IMR-90 (cell line): ENCODE measurements at regions not wholly inside any gene's neighbourhood (a gene's known extent, or its start where the extent isn't known, plus 50 kb on each side); places are given as distances from the start of the nearest gene placed in this dataset.

ENCODE experiments used
- ATAC-seq: fragments of 200-7000 bp; cut with Tn5 transposase; 2 replicates; pipeline ENCODE4 v1.9.1; 2020; ENCODE audit warnings: low read depth, mild to moderate bottlenecking, moderate library complexity
- BruUV-seq: library from RNA; stranded (reverse); fragments of 400-500 nt; replicated peaks from 2 replicates; lab custom pipeline; 2021; lab: Mats Ljungman, UMichigan
- CTCF ChIA-PET: fragments of 300-600 bp; formaldehyde crosslinking; extraction: SDS; loops from one replicate; lab custom pipeline; 2021; ENCODE audit warnings: antibody characterized with exemption; lab: Yijun Ruan, JAX
- POLR2A ChIA-PET: fragments of 300-600 bp; sonication (Branson Sonifier 250); formaldehyde crosslinking; loops from one replicate; lab custom pipeline; 2022; ENCODE audit warnings: antibody characterized with exemption; ENCODE audit not compliant: unreplicated experiment; lab: Charles Lee
- DNase-seq: peaks from one replicate; pipeline ENCODE4 v3.0.0; 2013
- H2AFZ ChIP-seq: replicated peaks from 2 replicates; pipeline ENCODE3; 2013; ENCODE audit warnings: low read length, mild to moderate bottlenecking; ENCODE audit not compliant: poor library complexity
- H2AK5ac ChIP-seq: 2 replicates; pipeline ENCODE4 v1.6.1; 2013; ENCODE audit warnings: low read depth, low read length, inconsistent platforms
- H2AK9ac ChIP-seq: replicated peaks from 2 replicates; pipeline ENCODE3; 2013; ENCODE audit warnings: mild to moderate bottlenecking, low read depth, low read length, moderate library complexity; ENCODE audit not compliant: poor library complexity
- H2BK120ac ChIP-seq: 2 replicates; pipeline ENCODE4 v1.6.1; 2013; ENCODE audit warnings: low read depth, low read length, inconsistent platforms
- H2BK15ac ChIP-seq: 3 replicates; pipeline ENCODE4 v1.6.1; 2013; ENCODE audit warnings: low read depth, low read length, inconsistent platforms
- H2BK20ac ChIP-seq: 2 replicates; pipeline ENCODE4 v1.6.1; 2013; ENCODE audit warnings: low read depth, mild to moderate bottlenecking, inconsistent platforms, low read length, moderate library complexity
- H2BK5ac ChIP-seq: 2 replicates; pipeline ENCODE4 v1.6.1; 2013; ENCODE audit warnings: mild to moderate bottlenecking, low read depth, low read length, inconsistent platforms; ENCODE audit not compliant: poor library complexity, severe bottlenecking
- H3K14ac ChIP-seq: replicated peaks from 2 replicates; pipeline ENCODE4 v1.6.1; 2013; ENCODE audit warnings: low read depth, low read length, inconsistent platforms
- H3K18ac ChIP-seq: 2 replicates; pipeline ENCODE4 v1.6.1; 2013; ENCODE audit warnings: low read depth, low read length, control low read depth
- H3K23ac ChIP-seq: 2 replicates; pipeline ENCODE4 v1.6.1; 2013; ENCODE audit warnings: low read depth, low read length, inconsistent platforms
- H3K27ac ChIP-seq: 2 replicates; pipeline ENCODE4 v1.5.1; 2013; ENCODE audit warnings: mild to moderate bottlenecking, control low read depth, low read length; ENCODE audit not compliant: insufficient read depth
- H3K27me3 ChIP-seq: 2 replicates; pipeline ENCODE4 v1.6.1; 2013; ENCODE audit warnings: low read length; ENCODE audit not compliant: control insufficient read depth, insufficient read depth
- H3K36me3 ChIP-seq: 2 replicates; pipeline ENCODE4 v1.6.1; 2013; ENCODE audit warnings: low read length, mixed read lengths; ENCODE audit not compliant: control insufficient read depth, insufficient read depth
- H3K4ac ChIP-seq: 2 replicates; pipeline ENCODE4 v1.6.1; 2013; ENCODE audit warnings: low read depth, low read length, inconsistent platforms
- H3K4me1 ChIP-seq: 2 replicates; pipeline ENCODE4 v1.6.1; 2013; ENCODE audit warnings: low read length, mixed read lengths; ENCODE audit not compliant: control insufficient read depth, insufficient read depth
- H3K4me2 ChIP-seq: 2 replicates; pipeline ENCODE4 v1.6.1; 2013; ENCODE audit warnings: low read depth, mild to moderate bottlenecking, control low read depth, low read length, moderate library complexity
- H3K4me3 ChIP-seq: 2 replicates; pipeline ENCODE4 v1.5.1; 2013; ENCODE audit warnings: low read depth, mild to moderate bottlenecking, control low read depth, low read length, moderate library complexity; ENCODE audit not compliant: insufficient read depth
- H3K56ac ChIP-seq: 2 replicates; pipeline ENCODE4 v1.6.1; 2013; ENCODE audit warnings: low read length, inconsistent platforms; ENCODE audit not compliant: insufficient read depth; ENCODE audit errors: extremely low read depth
- H3K79me1 ChIP-seq, 2 experiments: 2 replicates each; pipeline ENCODE4 v1.6.1; 2013; ENCODE audit warnings: low read length in 2 of 2, inconsistent platforms in 1 of 2, low read depth in 1 of 2
- H3K9ac ChIP-seq: 2 replicates; pipeline ENCODE4 v1.6.1; 2013; ENCODE audit warnings: low read depth, low read length, control low read depth
- H3K9me1 ChIP-seq: 2 replicates; pipeline ENCODE4 v1.6.1; 2013; ENCODE audit warnings: low read length, inconsistent platforms; ENCODE audit not compliant: insufficient read depth
- H3K9me3 ChIP-seq: 2 replicates; pipeline ENCODE4 v1.6.1; 2013; ENCODE audit warnings: low read length; ENCODE audit not compliant: control insufficient read depth, insufficient read depth
- H4K20me1 ChIP-seq: 2 replicates; pipeline ENCODE4 v1.6.1; 2013; ENCODE audit warnings: low read length, inconsistent platforms; ENCODE audit not compliant: insufficient read depth
- H4K5ac ChIP-seq: 2 replicates; pipeline ENCODE4 v1.6.1; 2013; ENCODE audit warnings: mild to moderate bottlenecking, low read depth, low read length, control low read depth
- H4K8ac ChIP-seq, 2 experiments: 2 replicates each; pipeline ENCODE4 v1.6.1; 2013; ENCODE audit warnings: low read depth in 2 of 2, low read length in 2 of 2, control low read depth in 1 of 2, inconsistent platforms in 1 of 2
- H4K91ac ChIP-seq: 2 replicates; pipeline ENCODE4 v1.6.1; 2013; ENCODE audit warnings: low read depth, low read length, inconsistent platforms; ENCODE audit not compliant: insufficient read depth
- BHLHE40 ChIP-seq: fragments of 150-350 bp; IDR thresholded peaks from 2 replicates; pipeline ENCODE4 v1.6.1; 2016; ENCODE audit warnings: mild to moderate bottlenecking, low read depth, low read length
- CEBPB ChIP-seq: IDR thresholded peaks from 2 replicates; pipeline ENCODE4 v1.6.1; 2012; ENCODE audit warnings: low read depth, low read length, improper control_type of control experiment
- CHD1 ChIP-seq: IDR thresholded peaks from 2 replicates; pipeline ENCODE4 v1.6.1; 2012; ENCODE audit warnings: low read depth, low read length, improper control_type of control experiment
- FOS ChIP-seq: fragments of 150-350 bp; IDR thresholded peaks from 2 replicates; pipeline ENCODE4 v1.6.1; 2016; ENCODE audit warnings: low read depth, low read length
- MAFK ChIP-seq: IDR thresholded peaks from 2 replicates; pipeline ENCODE4 v1.6.1; 2012; ENCODE audit warnings: low read depth, low read length, improper control_type of control experiment
- MAZ ChIP-seq: IDR thresholded peaks from 2 replicates; pipeline ENCODE4 v1.6.1; 2012; ENCODE audit warnings: low read depth, mild to moderate bottlenecking, low read length, improper control_type of control experiment, moderate library complexity, borderline replicate concordance
- MXI1 ChIP-seq: IDR thresholded peaks from 2 replicates; pipeline ENCODE4 v1.6.1; 2012; ENCODE audit warnings: low read depth, mild to moderate bottlenecking, low read length, moderate library complexity, borderline replicate concordance
- NFE2L2 ChIP-seq: fragments of 150-350 bp; IDR thresholded peaks from 2 replicates; pipeline ENCODE4 v1.6.1; 2016; ENCODE audit warnings: low read depth, mild to moderate bottlenecking, low read length
- POLR2A ChIP-seq: IDR thresholded peaks from 2 replicates; pipeline ENCODE4 v1.6.1; 2012; ENCODE audit warnings: mild to moderate bottlenecking, low read depth, low read length
- RAD21 ChIP-seq: IDR thresholded peaks from 2 replicates; pipeline ENCODE4 v1.6.1; 2012; ENCODE audit warnings: low read length, improper control_type of control experiment
- RCOR1 ChIP-seq: IDR thresholded peaks from 2 replicates; pipeline ENCODE4 v1.6.1; 2012; ENCODE audit warnings: mild to moderate bottlenecking, low read length, improper control_type of control experiment; ENCODE audit not compliant: insufficient replicate concordance
- RFX5 ChIP-seq: IDR thresholded peaks from 2 replicates; pipeline ENCODE4 v1.8.0; 2012; ENCODE audit warnings: low read depth, mild to moderate bottlenecking, low read length, moderate library complexity
- SMC3 ChIP-seq: fragments of 150-350 bp; IDR thresholded peaks from 2 replicates; pipeline ENCODE4 v1.6.1; 2016; ENCODE audit warnings: low read depth, mild to moderate bottlenecking, antibody characterized with exemption, low read length, moderate library complexity
- WGBS, 2 experiments: methylation state at CpG; one replicate each; pipeline versions ENCODE4 v1.1.5 to v1.1.7; 2013; ENCODE audit warnings: missing lambda C conversion rate in 2 of 2; ENCODE audit not compliant: insufficient read length in 1 of 2; ENCODE audit errors: extremely low coverage in 2 of 2; 5-methylcytosine and 5-hydroxymethylcytosine counted together
- dilution Hi-C: fragments of 300-500 bp; cut with HindIII; formaldehyde crosslinking; loops from one replicate; pipeline ENCODE4 v1.14.3; 2018; ENCODE audit warnings: low sequenced_read_pairs; ENCODE audit not compliant: unreplicated experiment
- in situ Hi-C: fragments of 300-500 bp; cut with MboI; formaldehyde crosslinking; loops from 3 replicates; pipeline ENCODE4 v1.14.3; 2019; ENCODE audit warnings: low sequenced_read_pairs, inconsistent platforms, mixed read lengths
- intact Hi-C: fragments of 100-400 bp; cut with micrococcal nuclease; formaldehyde crosslinking; loops from 2 replicates; pipeline ENCODE4 v1.10.0; 2022
- TF ChIP-seq, protein P1 (sequence below): conservative IDR thresholded peaks from 2 replicates; pipeline ENCODE4 v1.5.1; 2012; ENCODE audit warnings: mild to moderate bottlenecking, low read depth, low read length, improper control_type of control experiment
- TF ChIP-seq, protein P2 (sequence below): fragments of 150-350 bp; IDR thresholded peaks from 2 replicates; pipeline ENCODE4 v1.6.1; 2017; ENCODE audit warnings: mild to moderate bottlenecking, antibody characterized with exemption, low read length, low read depth
- TF ChIP-seq, protein P3 (sequence below): fragments of 150-350 bp; IDR thresholded peaks from 2 replicates; pipeline ENCODE4 v1.6.1; 2016; ENCODE audit warnings: low read depth, mild to moderate bottlenecking, low read length, moderate library complexity, borderline replicate concordance

DNA sequence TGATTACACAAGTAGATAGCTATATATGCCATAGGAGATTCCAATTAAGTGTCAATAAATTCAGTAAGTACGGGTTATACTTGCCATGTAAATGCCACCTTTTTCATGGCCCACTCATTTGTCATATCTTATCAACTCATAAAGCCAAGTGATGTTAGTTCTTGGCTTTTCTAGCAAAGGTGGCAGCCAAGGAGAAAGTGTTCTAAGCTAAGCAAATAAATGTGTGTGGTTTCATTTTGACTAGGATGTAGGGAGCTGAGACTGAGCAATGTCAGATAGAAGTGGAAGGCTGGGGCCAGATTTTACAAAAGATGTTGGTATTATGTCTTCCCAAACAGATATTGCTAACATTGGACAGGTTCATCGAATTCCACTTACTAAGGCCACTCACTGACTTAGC is 952.0 kb downstream of the SLC4A3 start:
- H2BK20ac ChIP-seq, result no peak overlapping the region

More for the DNA sequence above, 952.0 kb downstream of the SLC4A3 start:
- Histone ChIP-seq H2BK15ac (no peak overlapping the region), H3K9me1 (no peaks in the 10 kb centered on the region), H4K91ac (no peak overlapping the region), H3K4me1 (no peaks in the 10 kb centered on the region; the same call in 1 of the 2 replicates), H2AK9ac (no peak overlapping the region), H3K9me3 (no peaks in the 10 kb centered on the region), H3K79me1 (no peaks in the 10 kb centered on the region), H3K4me2 (no peak overlapping the region), H4K20me1 (no peaks in the 10 kb centered on the region), H3K4me3 (no peak overlapping the region), H2AK5ac (no peak overlapping the region), H3K18ac (no peak overlapping the region), H3K27ac (no peak overlapping the region), H2AFZ (no peak overlapping the region), H4K5ac (no peak overlapping the region), H3K23ac (no peak overlapping the region), H3K56ac (no peak overlapping the region), H3K36me3 (no peaks in the 10 kb centered on the region), H3K14ac (no peak overlapping the region), H2BK120ac (no peak overlapping the region), H3K27me3 (no peaks in the 10 kb centered on the region), H2BK5ac (no peak overlapping the region), H3K4ac (no peak overlapping the region), H3K9ac (no peak overlapping the region), H4K8ac (no peak overlapping the region)
- no TSS peak for BruUV-seq
- dilution Hi-C loops, result no loop called here
- intact Hi-C loops, result no loop called here
- ATAC-seq (no peak), DNase-seq (no peak)
- in situ Hi-C loops, result no loop called here
- POLR2A ChIA-PET, result no interaction called here
- WGBS, 2 experiments, result no CpG with 5 or more reads among the region's 2 CpGs
- CTCF ChIA-PET, result interaction anchor here (0.7 kb wide), 1 partner anchor 57 kb away, joined by 3 read pairs; no protein-coding TSS in a partner anchor
- TF ChIP-seq MXI1 (no peak), MAFK (no peak), SMC3 (no peak), MAZ (no peak), CEBPB (no peak), FOS (no peak), NFE2L2 (no peak), POLR2A (no peak), RCOR1 (no peak), RFX5 (no peak), CHD1 (no peak), RAD21 (no peak), BHLHE40 (no peak)
- TF ChIP-seq, protein P1, sequence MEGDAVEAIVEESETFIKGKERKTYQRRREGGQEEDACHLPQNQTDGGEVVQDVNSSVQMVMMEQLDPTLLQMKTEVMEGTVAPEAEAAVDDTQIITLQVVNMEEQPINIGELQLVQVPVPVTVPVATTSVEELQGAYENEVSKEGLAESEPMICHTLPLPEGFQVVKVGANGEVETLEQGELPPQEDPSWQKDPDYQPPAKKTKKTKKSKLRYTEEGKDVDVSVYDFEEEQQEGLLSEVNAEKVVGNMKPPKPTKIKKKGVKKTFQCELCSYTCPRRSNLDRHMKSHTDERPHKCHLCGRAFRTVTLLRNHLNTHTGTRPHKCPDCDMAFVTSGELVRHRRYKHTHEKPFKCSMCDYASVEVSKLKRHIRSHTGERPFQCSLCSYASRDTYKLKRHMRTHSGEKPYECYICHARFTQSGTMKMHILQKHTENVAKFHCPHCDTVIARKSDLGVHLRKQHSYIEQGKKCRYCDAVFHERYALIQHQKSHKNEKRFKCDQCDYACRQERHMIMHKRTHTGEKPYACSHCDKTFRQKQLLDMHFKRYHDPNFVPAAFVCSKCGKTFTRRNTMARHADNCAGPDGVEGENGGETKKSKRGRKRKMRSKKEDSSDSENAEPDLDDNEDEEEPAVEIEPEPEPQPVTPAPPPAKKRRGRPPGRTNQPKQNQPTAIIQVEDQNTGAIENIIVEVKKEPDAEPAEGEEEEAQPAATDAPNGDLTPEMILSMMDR, result no peak
- TF ChIP-seq, protein P2, sequence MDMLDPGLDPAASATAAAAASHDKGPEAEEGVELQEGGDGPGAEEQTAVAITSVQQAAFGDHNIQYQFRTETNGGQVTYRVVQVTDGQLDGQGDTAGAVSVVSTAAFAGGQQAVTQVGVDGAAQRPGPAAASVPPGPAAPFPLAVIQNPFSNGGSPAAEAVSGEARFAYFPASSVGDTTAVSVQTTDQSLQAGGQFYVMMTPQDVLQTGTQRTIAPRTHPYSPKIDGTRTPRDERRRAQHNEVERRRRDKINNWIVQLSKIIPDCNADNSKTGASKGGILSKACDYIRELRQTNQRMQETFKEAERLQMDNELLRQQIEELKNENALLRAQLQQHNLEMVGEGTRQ, result no peak
- TF ChIP-seq, protein P3, sequence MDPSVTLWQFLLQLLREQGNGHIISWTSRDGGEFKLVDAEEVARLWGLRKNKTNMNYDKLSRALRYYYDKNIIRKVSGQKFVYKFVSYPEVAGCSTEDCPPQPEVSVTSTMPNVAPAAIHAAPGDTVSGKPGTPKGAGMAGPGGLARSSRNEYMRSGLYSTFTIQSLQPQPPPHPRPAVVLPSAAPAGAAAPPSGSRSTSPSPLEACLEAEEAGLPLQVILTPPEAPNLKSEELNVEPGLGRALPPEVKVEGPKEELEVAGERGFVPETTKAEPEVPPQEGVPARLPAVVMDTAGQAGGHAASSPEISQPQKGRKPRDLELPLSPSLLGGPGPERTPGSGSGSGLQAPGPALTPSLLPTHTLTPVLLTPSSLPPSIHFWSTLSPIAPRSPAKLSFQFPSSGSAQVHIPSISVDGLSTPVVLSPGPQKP, result no peak
